Activated T-helper 17 cell treated with anti-CD3 and anti-CD28 coated beads, Interleukin-2, amount 50 U/mL, for 72 hours (primary cell): ENCODE measurements at regions not wholly inside any gene's neighbourhood (a gene's known extent, or its start where the extent isn't known, plus 50 kb on each side); places are given as distances from the start of the nearest gene placed in this dataset.

ENCODE experiments used
- ATAC-seq: fragments of 150-1000 bp; cut with Tn5 transposase; replicated peaks from 2 replicates; pipeline ENCODE4 v1.10.0; 2021; ENCODE audit warnings: mild to moderate bottlenecking, moderate library complexity
- H3K27ac Mint-ChIP-seq: one replicate; pipeline ENCODE4 v1.8.0; 2022; ENCODE audit warnings: mixed read lengths
- H3K27me3 Mint-ChIP-seq: one replicate; pipeline ENCODE4 v1.8.0; 2022; ENCODE audit warnings: mixed read lengths
- H3K36me3 Mint-ChIP-seq: one replicate; pipeline ENCODE4 v1.8.0; 2022; ENCODE audit warnings: low read depth, mild to moderate bottlenecking, mixed read lengths
- H3K4me1 Mint-ChIP-seq: one replicate; pipeline ENCODE4 v1.8.0; 2022; ENCODE audit warnings: mixed read lengths
- H3K4me3 Mint-ChIP-seq: one replicate; pipeline ENCODE4 v1.8.0; 2022; ENCODE audit warnings: mild to moderate bottlenecking, mixed read lengths
- H3K9me3 Mint-ChIP-seq: one replicate; pipeline ENCODE4 v1.8.0; 2022; ENCODE audit warnings: mixed read lengths

DNA sequence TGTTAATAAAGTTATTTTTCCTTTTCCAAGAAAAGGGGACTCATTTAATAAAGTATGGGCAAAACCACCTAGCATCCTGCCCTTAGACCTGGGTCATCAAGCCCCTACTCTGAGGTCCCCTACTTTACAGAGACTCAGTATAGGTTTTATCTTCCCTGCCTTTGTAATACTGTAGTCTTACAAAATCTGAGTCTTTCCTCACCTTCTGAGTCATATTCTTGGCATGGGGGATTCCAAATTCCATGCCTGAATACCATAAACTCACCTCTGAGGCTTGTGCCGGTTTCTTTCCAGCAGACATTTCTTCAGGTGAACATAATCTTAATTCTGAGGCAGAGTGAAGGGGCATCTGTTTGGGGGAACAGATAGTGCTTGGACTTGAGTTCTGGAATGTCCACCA lies 282.5 kb downstream of the KCNA4 start:
- Mint-ChIP-seq H3K36me3 (no peaks in the 10 kb centered on the region), H3K9me3 (no peaks in the 10 kb centered on the region), H3K27ac (no peak overlapping the region), H3K4me3 (no peak overlapping the region), H3K27me3 (no peaks in the 10 kb centered on the region), H3K4me1 (no peaks in the 10 kb centered on the region)
- no peak for ATAC-seq

DNA sequence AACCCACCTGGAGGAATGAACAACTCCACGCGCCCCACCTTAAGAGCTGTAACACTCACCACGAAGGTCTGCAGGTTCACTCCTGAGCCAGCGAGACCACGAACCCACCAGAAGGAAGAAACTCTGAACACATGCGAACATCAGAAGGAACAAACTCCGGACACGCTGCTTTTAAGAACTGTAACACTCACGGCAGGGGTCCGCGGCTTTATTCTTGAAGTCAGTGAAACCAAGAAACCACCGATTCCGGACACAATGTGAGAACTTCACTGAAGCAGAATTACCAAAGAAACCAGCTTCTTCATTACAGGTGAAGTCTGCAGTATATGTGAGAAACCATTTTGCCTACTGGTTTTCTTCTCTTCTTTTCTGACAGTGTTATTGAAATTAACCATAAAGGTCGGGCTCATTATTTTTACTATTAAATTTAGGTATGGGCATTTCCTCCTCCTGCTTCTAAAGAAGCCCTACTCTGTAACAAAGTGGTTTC lies 303.0 kb downstream of the KCNA4 start:
- H3K4me3 Mint-ChIP-seq, result no peak overlapping the region
- no peaks in the 10 kb centered on the region for H3K27me3 Mint-ChIP-seq
- no peaks in the 10 kb centered on the region for H3K36me3 Mint-ChIP-seq
- H3K9me3 Mint-ChIP-seq, result peaks cover 6% of the 10 kb centered on the region
- no peaks in the 10 kb centered on the region for H3K4me1 Mint-ChIP-seq
- ATAC-seq, result no peak
- no peak overlapping the region for H3K27ac Mint-ChIP-seq

DNA sequence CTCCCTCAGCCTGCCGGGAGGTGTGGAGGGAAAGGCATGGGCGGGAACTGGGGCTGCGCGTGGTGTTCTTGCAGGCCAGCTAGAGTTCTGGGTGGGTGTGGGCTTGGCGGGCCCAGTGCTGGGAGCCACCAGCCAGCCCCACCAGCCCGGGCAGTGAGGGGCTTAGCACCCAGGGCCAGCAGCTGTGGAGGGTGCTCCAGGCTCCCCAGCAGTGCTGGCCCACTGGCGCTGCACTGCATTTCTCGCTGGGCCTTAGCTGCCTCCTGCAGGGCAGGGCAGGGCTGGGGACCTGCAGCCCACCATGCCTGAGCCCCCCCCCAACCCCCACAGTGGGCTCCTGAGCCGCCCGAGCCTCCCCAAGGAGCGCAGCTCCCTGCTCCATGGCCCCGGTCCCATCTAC lies 304.2 kb downstream of the KCNA4 start:
- H3K27me3 Mint-ChIP-seq, result no peaks in the 10 kb centered on the region
- no peaks in the 10 kb centered on the region for H3K36me3 Mint-ChIP-seq
- peaks cover 1% of the 10 kb centered on the region for H3K9me3 Mint-ChIP-seq
- H3K4me1 Mint-ChIP-seq, result no peaks in the 10 kb centered on the region
- no peak overlapping the region for H3K4me3 Mint-ChIP-seq
- no peak overlapping the region for H3K27ac Mint-ChIP-seq
- no peak for ATAC-seq

GRCh38 chr11:29707924-29708323 lies 308.9 kb downstream of the KCNA4 start:
- H3K4me1 Mint-ChIP-seq, result no peaks in the 10 kb centered on the region
- no peak for ATAC-seq
- H3K27ac Mint-ChIP-seq, result no peak overlapping the region
- no peaks in the 10 kb centered on the region for H3K36me3 Mint-ChIP-seq
- H3K27me3 Mint-ChIP-seq, result no peaks in the 10 kb centered on the region
- H3K9me3 Mint-ChIP-seq, result peaks cover 10% of the 10 kb centered on the region
- no peak overlapping the region for H3K4me3 Mint-ChIP-seq

- Mint-ChIP-seq H3K27me3 (no peaks in the 10 kb centered on the region), H3K9me3 (peaks cover 20% of the 10 kb centered on the region), H3K4me1 (no peaks in the 10 kb centered on the region), H3K27ac (no peak overlapping the region), H3K4me3 (no peak overlapping the region), H3K36me3 (no peaks in the 10 kb centered on the region)
- no peak for ATAC-seq
Measured at GRCh38 chr11:29685361-29685760, 331.5 kb downstream of the KCNA4 start.

DNA sequence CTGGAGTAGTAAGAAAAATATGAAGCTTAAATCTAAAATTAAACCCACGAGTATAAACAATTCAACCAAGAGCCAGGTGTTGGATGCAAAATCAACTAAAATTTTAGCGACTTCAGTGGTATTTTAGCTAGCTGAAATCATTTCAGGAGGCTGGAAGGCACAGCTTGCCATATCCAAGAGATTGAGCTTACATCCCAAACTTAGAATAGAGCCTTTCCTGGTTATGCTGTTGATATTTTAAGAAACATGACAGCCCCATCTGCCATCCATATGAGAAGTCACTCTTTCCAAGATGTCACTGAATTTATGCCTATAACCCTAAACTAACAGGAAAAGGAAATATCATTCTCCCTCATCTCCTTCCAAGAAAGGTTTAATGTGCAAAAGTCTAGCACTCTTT lies 334.0 kb downstream of the KCNA4 start:
- no peak for ATAC-seq
- peaks cover 6% of the 10 kb centered on the region for H3K9me3 Mint-ChIP-seq

GRCh38 chr11:29679996-29680395 lies 336.8 kb downstream of the KCNA4 start:
- no peak for ATAC-seq
- H3K27ac Mint-ChIP-seq, result no peak overlapping the region
- H3K4me1 Mint-ChIP-seq, result no peaks in the 10 kb centered on the region
- peaks cover 8% of the 10 kb centered on the region for H3K9me3 Mint-ChIP-seq
- H3K4me3 Mint-ChIP-seq, result no peak overlapping the region
- H3K27me3 Mint-ChIP-seq, result no peaks in the 10 kb centered on the region
- H3K36me3 Mint-ChIP-seq, result no peaks in the 10 kb centered on the region

More for the DNA sequence above, 334.0 kb downstream of the KCNA4 start:
- Mint-ChIP-seq H3K27ac (no peak overlapping the region), H3K4me1 (no peaks in the 10 kb centered on the region), H3K27me3 (no peaks in the 10 kb centered on the region), H3K36me3 (no peaks in the 10 kb centered on the region), H3K4me3 (no peak overlapping the region)

DNA sequence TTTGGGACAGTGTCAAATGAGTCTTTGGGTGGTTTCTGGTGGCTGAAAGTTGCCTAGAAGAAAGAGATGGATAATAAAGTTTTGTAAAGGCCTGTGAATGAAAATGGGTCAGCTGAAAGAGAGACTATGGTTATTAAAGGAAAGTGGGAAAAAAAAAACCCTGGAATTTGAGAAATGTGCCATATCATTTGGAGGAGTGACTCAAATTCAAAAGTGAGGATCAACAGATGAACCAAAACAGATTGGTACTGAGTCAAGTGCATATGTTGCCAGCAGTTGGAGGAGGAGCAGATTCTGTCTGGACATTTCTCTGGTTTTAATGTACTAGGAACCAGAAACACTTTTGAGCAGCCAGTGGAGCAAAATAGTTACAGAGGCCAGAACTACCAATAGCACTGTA lies 339.8 kb downstream of the KCNA4 start:
- peaks cover 13% of the 10 kb centered on the region for H3K9me3 Mint-ChIP-seq
- no peaks in the 10 kb centered on the region for H3K4me1 Mint-ChIP-seq
- no peak for ATAC-seq
- H3K27me3 Mint-ChIP-seq, result no peaks in the 10 kb centered on the region
- H3K27ac Mint-ChIP-seq, result no peak overlapping the region
- no peak overlapping the region for H3K4me3 Mint-ChIP-seq
- no peaks in the 10 kb centered on the region for H3K36me3 Mint-ChIP-seq

DNA sequence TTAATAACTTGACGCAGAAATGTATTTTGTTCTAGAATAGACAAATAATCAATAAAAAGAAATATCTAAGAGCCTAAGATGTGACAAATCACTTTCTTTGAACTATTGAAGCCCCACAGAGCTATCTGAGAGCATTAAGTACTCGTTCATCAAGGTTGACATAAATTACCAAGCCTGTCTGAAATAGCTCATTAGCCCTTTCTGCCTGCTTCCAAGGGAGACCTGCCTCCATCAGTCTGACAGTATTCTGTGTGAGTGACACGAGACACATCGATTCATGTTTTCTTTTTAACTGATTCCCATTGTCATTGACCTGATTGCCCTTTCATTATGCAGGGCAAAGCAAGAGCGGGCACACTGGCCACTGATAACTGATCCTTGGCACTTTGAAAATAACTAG lies 347.5 kb downstream of the KCNA4 start:
- Mint-ChIP-seq H3K27ac (no peak overlapping the region), H3K9me3 (peaks cover 33% of the 10 kb centered on the region), H3K36me3 (no peaks in the 10 kb centered on the region), H3K4me1 (no peaks in the 10 kb centered on the region), H3K4me3 (no peak overlapping the region), H3K27me3 (no peaks in the 10 kb centered on the region)
- ATAC-seq, result no peak

DNA sequence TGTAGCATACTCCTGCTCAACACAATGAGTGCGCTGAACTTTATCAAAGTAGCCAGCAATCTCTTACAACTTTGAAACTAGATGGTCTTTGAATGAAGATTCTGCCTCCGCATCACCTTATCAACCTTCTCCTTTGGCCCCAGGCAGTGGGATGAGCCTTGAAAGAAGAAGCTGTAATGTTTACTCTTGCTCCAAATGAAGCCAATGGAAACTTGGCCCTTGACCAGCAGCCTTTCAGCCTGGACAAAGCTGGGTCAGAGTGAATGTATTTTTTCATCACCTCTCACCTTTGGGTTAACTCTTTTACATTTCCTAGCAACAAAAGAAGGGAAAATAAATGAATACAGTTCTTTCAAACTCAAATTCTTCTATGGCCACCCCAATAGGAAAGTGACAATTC lies 359.1 kb downstream of the KCNA4 start:
- Mint-ChIP-seq H3K9me3 (peaks cover 15% of the 10 kb centered on the region), H3K36me3 (no peaks in the 10 kb centered on the region), H3K27ac (no peak overlapping the region), H3K4me1 (no peaks in the 10 kb centered on the region), H3K27me3 (no peaks in the 10 kb centered on the region), H3K4me3 (no peak overlapping the region)
- no peak for ATAC-seq

DNA sequence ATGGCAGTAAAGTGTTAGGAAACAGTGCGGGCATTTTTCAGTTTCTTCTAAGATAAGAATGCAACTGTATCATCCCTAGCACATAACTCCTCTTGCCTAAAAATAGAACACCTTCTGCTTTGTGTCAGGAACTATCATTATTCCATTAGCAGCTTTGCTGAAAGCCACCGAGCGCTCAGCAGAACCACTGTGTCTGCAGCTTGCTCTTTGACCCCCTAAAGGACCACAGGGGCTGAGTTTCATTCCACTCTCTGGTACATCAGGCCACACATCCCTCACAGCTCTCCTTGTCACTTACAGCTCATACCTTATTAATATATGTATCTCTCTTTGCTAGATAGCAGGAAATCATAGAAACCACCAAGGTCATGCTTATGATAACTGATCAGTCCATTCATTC lies 360.2 kb downstream of the KCNA4 start:
- Mint-ChIP-seq H3K9me3 (peaks cover 8% of the 10 kb centered on the region), H3K36me3 (no peaks in the 10 kb centered on the region), H3K4me3 (no peak overlapping the region), H3K27me3 (no peaks in the 10 kb centered on the region), H3K4me1 (no peaks in the 10 kb centered on the region), H3K27ac (no peak overlapping the region)
- no peak for ATAC-seq

DNA sequence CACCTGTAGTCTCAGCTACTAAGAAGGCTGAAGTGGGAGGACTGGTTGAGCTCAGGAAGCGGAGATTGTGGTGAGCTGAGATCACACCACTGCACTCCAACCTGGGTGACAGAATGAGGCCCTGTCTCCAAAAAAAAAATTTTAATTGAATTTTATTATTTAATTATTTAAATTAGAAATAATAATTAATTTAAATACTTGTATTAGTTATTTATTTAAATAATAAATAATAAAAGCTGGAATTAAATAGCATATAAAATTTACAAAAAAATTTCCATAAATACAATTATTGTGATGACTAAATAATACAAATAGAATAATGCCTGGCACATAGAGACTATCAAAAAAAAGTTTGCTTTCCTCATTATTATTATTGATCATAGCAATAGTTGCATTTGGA lies 371.5 kb downstream of the KCNA4 start:
- no peaks in the 10 kb centered on the region for H3K4me1 Mint-ChIP-seq
- peaks cover 5% of the 10 kb centered on the region for H3K9me3 Mint-ChIP-seq
- no peak for ATAC-seq
- H3K27ac Mint-ChIP-seq, result no peak overlapping the region
- H3K27me3 Mint-ChIP-seq, result no peaks in the 10 kb centered on the region
- H3K4me3 Mint-ChIP-seq, result no peak overlapping the region
- no peaks in the 10 kb centered on the region for H3K36me3 Mint-ChIP-seq

- H3K27me3 Mint-ChIP-seq, result no peaks in the 10 kb centered on the region
- ATAC-seq, result no peak
- H3K36me3 Mint-ChIP-seq, result no peaks in the 10 kb centered on the region
- no peaks in the 10 kb centered on the region for H3K4me1 Mint-ChIP-seq
- no peak overlapping the region for H3K27ac Mint-ChIP-seq
- H3K4me3 Mint-ChIP-seq, result no peak overlapping the region
- H3K9me3 Mint-ChIP-seq, result peaks cover 10% of the 10 kb centered on the region
Measured at GRCh38 chr11:29641201-29641600, 375.6 kb downstream of the KCNA4 start.

GRCh38 chr11:29634744-29635143 lies 382.1 kb downstream of the KCNA4 start:
- Mint-ChIP-seq H3K9me3 (peaks cover 19% of the 10 kb centered on the region), H3K36me3 (no peaks in the 10 kb centered on the region), H3K27ac (no peak overlapping the region), H3K4me1 (no peaks in the 10 kb centered on the region), H3K27me3 (no peaks in the 10 kb centered on the region), H3K4me3 (no peak overlapping the region)
- no peak for ATAC-seq

DNA sequence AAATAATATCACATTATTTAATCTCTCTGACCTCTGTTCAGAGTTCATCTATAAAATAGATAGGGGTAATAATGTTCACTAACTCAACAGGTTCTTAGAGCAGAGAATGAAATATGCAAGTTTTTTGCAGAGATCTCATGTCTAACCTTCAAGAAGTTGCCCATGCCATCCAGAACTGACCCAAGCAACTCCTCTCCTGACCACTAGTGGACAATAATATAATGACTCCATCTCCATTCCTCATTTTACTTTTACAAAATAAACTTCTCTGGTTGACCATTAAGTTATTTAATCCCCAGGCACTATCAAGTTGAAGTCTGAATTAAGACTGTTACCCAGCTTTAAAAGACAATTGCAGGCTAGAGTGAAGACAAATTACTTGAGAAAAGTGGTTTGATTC lies 382.6 kb downstream of the KCNA4 start:
- Mint-ChIP-seq H3K9me3 (peaks cover 19% of the 10 kb centered on the region), H3K4me3 (no peak overlapping the region), H3K4me1 (no peaks in the 10 kb centered on the region), H3K27me3 (no peaks in the 10 kb centered on the region), H3K27ac (no peak overlapping the region), H3K36me3 (no peaks in the 10 kb centered on the region)
- no peak for ATAC-seq

GRCh38 chr11:29629286-29629685 lies 387.5 kb downstream of the KCNA4 start:
- Mint-ChIP-seq H3K27me3 (no peaks in the 10 kb centered on the region), H3K4me3 (no peak overlapping the region), H3K4me1 (no peaks in the 10 kb centered on the region), H3K9me3 (peaks cover 11% of the 10 kb centered on the region), H3K36me3 (no peaks in the 10 kb centered on the region), H3K27ac (no peak overlapping the region)
- ATAC-seq, result no peak
